HEK293 (cell line): ENCODE measurements at regions not wholly inside any gene's neighbourhood (a gene's known extent, or its start where the extent isn't known, plus 50 kb on each side); places are given as distances from the start of the nearest gene placed in this dataset.

Source experiments
- CTCF ChIA-PET: fragments of 350-600 bp; formaldehyde crosslinking; extraction: SDS; loops from one replicate; lab custom pipeline; 2021; ENCODE audit warnings: antibody characterized with exemption; lab: Yijun Ruan, JAX
- POLR2A ChIA-PET: fragments of 300-600 bp; formaldehyde crosslinking; extraction: SDS; loops from one replicate; lab custom pipeline; 2020; ENCODE audit warnings: antibody characterized with exemption, inconsistent platforms; lab: Yijun Ruan, JAX
- H3K27ac ChIP-seq: fragments of 200-500 bp; sonication (Bioruptor generic); 2 replicates; pipeline ENCODE4 v1.5.1; 2014; ENCODE audit warnings: low read depth, low read length, control low read depth, inconsistent platforms; ENCODE audit errors: extremely low read depth
- H3K36me3 ChIP-seq, 2 experiments: fragments of 200-500 bp in 1 of 2; sonication (Bioruptor generic) in 1 of 2; 1 replicate in 1 of 2; 2 replicates in 1 of 2; pipeline ENCODE4 v1.5.1; 2014 to 2017; ENCODE audit warnings: inconsistent platforms in 2 of 2, low read length in 2 of 2; ENCODE audit not compliant: control insufficient read depth in 2 of 2, insufficient read depth in 1 of 2
- H3K4me1 ChIP-seq: fragments of 200-500 bp; sonication (Bioruptor generic); 2 replicates; pipeline ENCODE4 v1.5.1; 2014; ENCODE audit warnings: mild to moderate bottlenecking, low read length, inconsistent platforms; ENCODE audit not compliant: control insufficient read depth, insufficient read depth
- H3K4me3 ChIP-seq: 2 replicates; pipeline ENCODE4 v1.5.1; 2011; ENCODE audit warnings: low read depth, mild to moderate bottlenecking, control low read depth, low read length, moderate library complexity
- H3K9me3 ChIP-seq: fragments of 200-500 bp; sonication (Bioruptor generic); 2 replicates; pipeline ENCODE4 v1.5.1; 2014; ENCODE audit warnings: low read depth, low read length, inconsistent platforms; ENCODE audit not compliant: control insufficient read depth, insufficient read depth
- EGR2 ChIP-seq: fragments of 450-650 bp; formaldehyde crosslinking; IDR thresholded peaks from 2 replicates; pipeline ENCODE4 v1.5.1; 2016; ENCODE audit warnings: low read depth, missing biosample characterization, missing genetic modification characterization
- HIC1 ChIP-seq: fragments of 450-650 bp; formaldehyde crosslinking; IDR thresholded peaks from 2 replicates; pipeline ENCODE4 v1.5.1; 2016; ENCODE audit warnings: missing biosample characterization, missing genetic modification characterization
- HOXC10 ChIP-seq: sonication (generic); formaldehyde crosslinking; IDR thresholded peaks from 2 replicates; pipeline ENCODE4 v1.8.1; 2023; ENCODE audit warnings: mild to moderate bottlenecking, missing genetic modification reagents
- HOXD13 ChIP-seq: sonication (generic); formaldehyde crosslinking; IDR thresholded peaks from 2 replicates; pipeline ENCODE4 v1.8.0; 2022; ENCODE audit warnings: missing genetic modification reagents, borderline replicate concordance
- INSM2 ChIP-seq: fragments of 450-650 bp; formaldehyde crosslinking; IDR thresholded peaks from 2 replicates; pipeline ENCODE4 v1.5.1; 2016; ENCODE audit warnings: missing biosample characterization, missing genetic modification characterization
- KLF1 ChIP-seq: fragments of 450-650 bp; formaldehyde crosslinking; IDR thresholded peaks from 2 replicates; pipeline ENCODE4 v1.5.1; 2016; ENCODE audit warnings: missing biosample characterization, missing genetic modification characterization
- KLF17 ChIP-seq: fragments of 450-650 bp; formaldehyde crosslinking; IDR thresholded peaks from 2 replicates; pipeline ENCODE4 v1.5.1; 2016; ENCODE audit warnings: missing biosample characterization, missing genetic modification characterization
- MEIS1 ChIP-seq: sonication (generic); formaldehyde crosslinking; IDR thresholded peaks from 2 replicates; pipeline ENCODE4 v1.8.1; 2022; ENCODE audit warnings: missing genetic modification reagents, mild to moderate bottlenecking, borderline replicate concordance
- MZF1 ChIP-seq: fragments of 450-650 bp; formaldehyde crosslinking; IDR thresholded peaks from 2 replicates; pipeline ENCODE4 v1.5.1; 2017; ENCODE audit warnings: missing biosample characterization, missing genetic modification characterization, borderline replicate concordance
- SP2 ChIP-seq: fragments of 450-650 bp; formaldehyde crosslinking; IDR thresholded peaks from 2 replicates; pipeline ENCODE4 v1.5.1; 2016; ENCODE audit warnings: missing biosample characterization, missing genetic modification characterization
- WT1 ChIP-seq: fragments of 450-650 bp; formaldehyde crosslinking; IDR thresholded peaks from 2 replicates; pipeline ENCODE4 v1.5.1; 2016; ENCODE audit warnings: missing biosample characterization, missing genetic modification characterization
- ZBTB10 ChIP-seq: fragments of 450-650 bp; formaldehyde crosslinking; IDR thresholded peaks from 2 replicates; pipeline ENCODE4 v1.5.1; 2016; ENCODE audit warnings: missing biosample characterization, missing genetic modification characterization
- ZBTB21 ChIP-seq: fragments of 450-650 bp; formaldehyde crosslinking; IDR thresholded peaks from 2 replicates; pipeline ENCODE4 v1.5.1; 2017; ENCODE audit warnings: missing biosample characterization, missing genetic modification characterization
- ZBTB8A ChIP-seq: fragments of 450-650 bp; formaldehyde crosslinking; IDR thresholded peaks from 2 replicates; pipeline ENCODE4 v1.5.1; 2016; ENCODE audit warnings: missing biosample characterization, missing genetic modification characterization
- ZEB2 ChIP-seq: fragments of 450-650 bp; formaldehyde crosslinking; IDR thresholded peaks from 2 replicates; pipeline ENCODE4 v1.5.1; 2016; ENCODE audit warnings: missing biosample characterization, missing genetic modification characterization
- ZNF121 ChIP-seq: fragments of 450-650 bp; formaldehyde crosslinking; IDR thresholded peaks from 2 replicates; pipeline ENCODE4 v1.5.1; 2016; ENCODE audit warnings: missing biosample characterization, missing genetic modification characterization
- ZNF19 ChIP-seq: fragments of 450-650 bp; formaldehyde crosslinking; IDR thresholded peaks from 2 replicates; pipeline ENCODE4; 2016; ENCODE audit warnings: missing biosample characterization, missing genetic modification characterization, low read depth
- ZNF211 ChIP-seq: fragments of 450-650 bp; formaldehyde crosslinking; IDR thresholded peaks from 2 replicates; pipeline ENCODE4 v1.5.1; 2016; ENCODE audit warnings: low read depth, missing biosample characterization, missing genetic modification characterization
- ZNF24 ChIP-seq: fragments of 450-650 bp; formaldehyde crosslinking; IDR thresholded peaks from 2 replicates; pipeline ENCODE4 v1.5.1; 2016; ENCODE audit warnings: missing biosample characterization, missing genetic modification characterization
- ZNF280C ChIP-seq: fragments of 450-650 bp; formaldehyde crosslinking; IDR thresholded peaks from 2 replicates; pipeline ENCODE4 v1.5.1; 2016; ENCODE audit warnings: missing biosample characterization, missing genetic modification characterization
- ZNF324 ChIP-seq: fragments of 450-650 bp; formaldehyde crosslinking; IDR thresholded peaks from 2 replicates; pipeline ENCODE4 v1.5.1; 2016; ENCODE audit warnings: missing biosample characterization, missing genetic modification characterization
- ZNF350 ChIP-seq: fragments of 450-650 bp; formaldehyde crosslinking; IDR thresholded peaks from 2 replicates; pipeline ENCODE4 v1.5.0; 2017; ENCODE audit warnings: missing biosample characterization, mild to moderate bottlenecking, missing genetic modification characterization
- ZNF549 ChIP-seq: fragments of 450-650 bp; IDR thresholded peaks from 2 replicates; pipeline ENCODE4 v1.5.1; 2018; ENCODE audit warnings: missing biosample characterization, missing genetic modification characterization, mild to moderate bottlenecking, inconsistent platforms, moderate library complexity
- ZNF600 ChIP-seq: fragments of 450-650 bp; formaldehyde crosslinking; IDR thresholded peaks from 2 replicates; pipeline ENCODE4 v1.5.1; 2016; ENCODE audit warnings: missing biosample characterization, missing genetic modification characterization
- ZNF639 ChIP-seq: fragments of 450-650 bp; formaldehyde crosslinking; IDR thresholded peaks from 2 replicates; pipeline ENCODE4 v1.5.1; 2016; ENCODE audit warnings: missing biosample characterization, missing genetic modification characterization
- ZNF660 ChIP-seq: fragments of 450-650 bp; IDR thresholded peaks from 2 replicates; pipeline ENCODE4 v1.5.1; 2018; ENCODE audit warnings: missing biosample characterization, mild to moderate bottlenecking, missing genetic modification characterization
- ZNF670 ChIP-seq: fragments of 450-650 bp; formaldehyde crosslinking; IDR thresholded peaks from 2 replicates; pipeline ENCODE4 v1.5.1; 2016; ENCODE audit warnings: missing biosample characterization, missing genetic modification characterization, low read depth

GRCh38 chr13:93140912-93141311 is 85.7 kb upstream of the GPC6 start:
- no peak overlapping the region for H3K27ac ChIP-seq
- no peaks in the 10 kb centered on the region for H3K36me3 ChIP-seq
- H3K9me3 ChIP-seq, result no peaks in the 10 kb centered on the region
- POLR2A ChIA-PET, result no interaction called here
- CTCF ChIA-PET, result interaction anchor here (0.7 kb wide), 1 partner anchor 61 kb away, joined by 3 read pairs; no protein-coding TSS in a partner anchor
- H3K4me3 ChIP-seq, result no peak overlapping the region
- no peaks in the 10 kb centered on the region for H3K4me1 ChIP-seq
- no peak for TF ChIP-seq WT1 (tag by site-specific recombination)
- no peak for TF ChIP-seq ZNF324 (tag by site-specific recombination)
- TF ChIP-seq ZNF670 (tag by site-specific recombination), result no peak
- no peak for TF ChIP-seq ZNF350 (tag by site-specific recombination)
- no peak for TF ChIP-seq ZNF280C (tag by site-specific recombination)
- TF ChIP-seq ZNF639 (tag by site-specific recombination), result no peak
- TF ChIP-seq ZNF549 (tag by site-specific recombination), result no peak
- TF ChIP-seq EGR2 (tag by site-specific recombination), result no peak
- no peak for TF ChIP-seq SP2 (tag by site-specific recombination)
- TF ChIP-seq ZBTB8A (tag by site-specific recombination), result no peak
- TF ChIP-seq INSM2 (tag by site-specific recombination), result no peak
- TF ChIP-seq ZEB2 (tag by site-specific recombination), result no peak
- no peak for TF ChIP-seq KLF1

GRCh38 chr13:93144031-93144430 is 82.6 kb upstream of the GPC6 start:
- no peaks in the 10 kb centered on the region for H3K36me3 ChIP-seq
- CTCF ChIA-PET, result no interaction called here
- H3K27ac ChIP-seq, result no peak overlapping the region
- TF ChIP-seq ZBTB10 (tag by site-specific recombination) (no peak), ZNF121 (tag by site-specific recombination) (no peak), MZF1 (tag by site-specific recombination) (no peak), HIC1 (tag by site-specific recombination) (no peak), KLF17 (tag by site-specific recombination) (no peak), MEIS1 (CRISPR knock-in tag) (no peak), ZNF660 (tag by site-specific recombination) (no peak), ZNF24 (tag by site-specific recombination) (no peak), ZNF600 (tag by site-specific recombination) (no peak), HOXD13 (CRISPR knock-in tag) (no peak), ZNF211 (no peak), ZNF19 (tag by site-specific recombination) (no peak), ZBTB21 (tag by site-specific recombination) (no peak), HOXC10 (no peak)

More at GRCh38 chr13:93144031-93144430, 82.6 kb upstream of the GPC6 start:
- no peaks in the 10 kb centered on the region for H3K4me1 ChIP-seq
- H3K4me3 ChIP-seq, result no peak overlapping the region
- POLR2A ChIA-PET, result no interaction called here
- H3K9me3 ChIP-seq, result no peaks in the 10 kb centered on the region
